AG09319 (cell line): ENCODE measurements at regions not wholly inside any gene's neighbourhood (a gene's known extent, or its start where the extent isn't known, plus 50 kb on each side); places are given as distances from the start of the nearest gene placed in this dataset.

Source experiments
- DNase-seq: peaks from one replicate; pipeline ENCODE4 v3.0.0-alpha.2; 2010; ENCODE audit warnings: low read depth; ENCODE audit errors: extremely low read depth
- CTCF ChIP-seq: IDR thresholded peaks from 2 replicates; pipeline ENCODE4 v1.5.1; 2011; ENCODE audit warnings: low read depth, mild to moderate bottlenecking, inconsistent platforms, low read length, moderate library complexity

- no peak for TF ChIP-seq CTCF
- DNase-seq: no peak
Observed at GRCh38 chr3:55402886-55403609, 84.1 kb downstream of the WNT5A start.

GRCh38 chr3:55380561-55380960, 106.5 kb downstream of the WNT5A start:
- DNase-seq: no peak
- no peak for TF ChIP-seq CTCF

GRCh38 chr3:55376753-55377347, 110.3 kb downstream of the WNT5A start:
- DNase-seq: no peak
- no peak for TF ChIP-seq CTCF

- DNase-seq: no peak
Observed at GRCh38 chr3:55373423-55373822, 113.7 kb downstream of the WNT5A start.

GRCh38 chr3:55370272-55370671, 116.8 kb downstream of the WNT5A start:
- no peak for TF ChIP-seq CTCF
- DNase-seq: no peak

More at GRCh38 chr3:55373423-55373822, 113.7 kb downstream of the WNT5A start:
- no peak for TF ChIP-seq CTCF

- no peak for DNase-seq
- no peak for TF ChIP-seq CTCF
Observed at GRCh38 chr3:55369141-55369847, 117.8 kb downstream of the WNT5A start.

GRCh38 chr3:55368366-55368765, 118.7 kb downstream of the WNT5A start:
- DNase-seq: no peak
- no peak for TF ChIP-seq CTCF
